ENCODE measurements at regions not wholly inside any gene's neighbourhood (a gene's known extent, or its start where the extent isn't known, plus 50 kb on each side); places are given as distances from the start of the nearest gene placed in this dataset.

DNA sequence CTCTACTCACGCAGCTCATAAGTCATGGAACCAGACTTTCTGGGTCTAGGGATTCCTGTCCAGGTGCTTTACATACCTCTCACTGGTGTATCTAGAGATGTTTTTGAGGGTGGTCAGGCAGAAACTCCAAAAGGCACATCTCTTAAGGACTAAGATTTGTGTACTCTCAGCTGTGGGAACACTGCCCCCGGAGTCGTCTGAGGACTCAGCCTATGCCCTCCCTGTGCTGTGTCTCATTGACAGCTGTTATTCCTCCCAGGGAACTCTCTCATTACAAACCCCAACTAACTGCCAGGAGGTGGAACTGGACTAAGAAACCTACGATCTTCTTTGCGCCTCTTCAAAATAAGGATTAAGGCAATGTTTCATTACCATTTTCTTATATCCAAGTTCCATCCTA, 293.9 kb upstream of the DLGAP1 start:
- intact Hi-C loops (cut with micrococcal nuclease) = no loop called here
- no peaks in the 10 kb centered on the region for H3K27me3 ChIP-seq (ENCODE audit: control insufficient read depth, insufficient read depth, low read length)
- Mint-ChIP-seq H3K9me3 (peaks cover 11 to 16% of the 10 kb centered on the region in 2 donors), H3K4me3 (no peak overlapping the region), H3K4me1 (no peaks in the 10 kb centered on the region), H3K27me3 (ENCODE audit: low read depth in 2 of 2) (no peaks in the 10 kb centered on the region), H3K36me3 (no peaks in the 10 kb centered on the region), H3K27ac (no peak overlapping the region)
- 76% methylated on average over 5 of the region's 5 CpGs for WGBS (ENCODE audit: insufficient coverage)
- H3K4me1 ChIP-seq (ENCODE audit: control insufficient read depth, insufficient read depth, low read length) = no peaks in the 10 kb centered on the region
- H3K4me3 ChIP-seq (ENCODE audit: low read length) = no peak overlapping the region
- peaks cover 4% of the 10 kb centered on the region for H3K9me3 ChIP-seq (ENCODE audit: control insufficient read depth, insufficient read depth, low read length)
- ATAC-seq (no peak), DNase-seq (no peak)
- no peak overlapping the region for H3K27ac ChIP-seq (ENCODE audit: low read length)
- TF ChIP-seq, protein P1, sequence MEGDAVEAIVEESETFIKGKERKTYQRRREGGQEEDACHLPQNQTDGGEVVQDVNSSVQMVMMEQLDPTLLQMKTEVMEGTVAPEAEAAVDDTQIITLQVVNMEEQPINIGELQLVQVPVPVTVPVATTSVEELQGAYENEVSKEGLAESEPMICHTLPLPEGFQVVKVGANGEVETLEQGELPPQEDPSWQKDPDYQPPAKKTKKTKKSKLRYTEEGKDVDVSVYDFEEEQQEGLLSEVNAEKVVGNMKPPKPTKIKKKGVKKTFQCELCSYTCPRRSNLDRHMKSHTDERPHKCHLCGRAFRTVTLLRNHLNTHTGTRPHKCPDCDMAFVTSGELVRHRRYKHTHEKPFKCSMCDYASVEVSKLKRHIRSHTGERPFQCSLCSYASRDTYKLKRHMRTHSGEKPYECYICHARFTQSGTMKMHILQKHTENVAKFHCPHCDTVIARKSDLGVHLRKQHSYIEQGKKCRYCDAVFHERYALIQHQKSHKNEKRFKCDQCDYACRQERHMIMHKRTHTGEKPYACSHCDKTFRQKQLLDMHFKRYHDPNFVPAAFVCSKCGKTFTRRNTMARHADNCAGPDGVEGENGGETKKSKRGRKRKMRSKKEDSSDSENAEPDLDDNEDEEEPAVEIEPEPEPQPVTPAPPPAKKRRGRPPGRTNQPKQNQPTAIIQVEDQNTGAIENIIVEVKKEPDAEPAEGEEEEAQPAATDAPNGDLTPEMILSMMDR (IDR thresholded peaks at IDR 0.05) = no peak
- H3K36me3 ChIP-seq (ENCODE audit: control insufficient read depth, insufficient read depth, low read length) = no peaks in the 10 kb centered on the region

- ATAC-seq = no peak
- H3K27me3 ChIP-seq (ENCODE audit: control insufficient read depth, insufficient read depth, low read length) = no peaks in the 10 kb centered on the region
- TF ChIP-seq, protein P1 (IDR thresholded peaks at IDR 0.05) = no peak
- no peaks in the 10 kb centered on the region for H3K4me1 ChIP-seq (ENCODE audit: control insufficient read depth, insufficient read depth, low read length)
- H3K27ac ChIP-seq (ENCODE audit: low read length) = no peak overlapping the region
- H3K4me1 Mint-ChIP-seq = no peaks in the 10 kb centered on the region
- H3K36me3 ChIP-seq (ENCODE audit: control insufficient read depth, insufficient read depth, low read length) = no peaks in the 10 kb centered on the region
- no peak overlapping the region for H3K4me3 ChIP-seq (ENCODE audit: low read length)
- H3K9me3 ChIP-seq (ENCODE audit: control insufficient read depth, insufficient read depth, low read length) = peaks cover 5% of the 10 kb centered on the region
- intact Hi-C loops (cut with micrococcal nuclease) = no loop called here
- H3K27ac Mint-ChIP-seq = no peak overlapping the region
- peaks cover 14 to 17% of the 10 kb centered on the region in 2 donors for H3K9me3 Mint-ChIP-seq
- peaks cover 3% of the 10 kb centered on the region for H3K36me3 Mint-ChIP-seq
- no peak for DNase-seq
- H3K27me3 Mint-ChIP-seq (ENCODE audit: low read depth in 2 of 2) = no peaks in the 10 kb centered on the region
- H3K4me3 Mint-ChIP-seq = no peak overlapping the region
- 81% methylated on average over 1 of the region's 1 CpG for WGBS (ENCODE audit: insufficient coverage)
Measured at GRCh38 chr18:4734903-4735302, 279.8 kb upstream of the DLGAP1 start.

GRCh38 chr18:4734021-4734420, 278.9 kb upstream of the DLGAP1 start:
- Mint-ChIP-seq H3K9me3 (peaks cover 10 to 16% of the 10 kb centered on the region in 2 donors), H3K36me3 (no peaks in the 10 kb centered on the region), H3K4me1 (no peaks in the 10 kb centered on the region), H3K27me3 (ENCODE audit: low read depth in 2 of 2) (no peaks in the 10 kb centered on the region), H3K4me3 (no peak overlapping the region), H3K27ac (no peak overlapping the region)
- Histone ChIP-seq H3K9me3 (ENCODE audit: control insufficient read depth, insufficient read depth, low read length) (peaks cover 5% of the 10 kb centered on the region), H3K4me3 (ENCODE audit: low read length) (no peak overlapping the region), H3K4me1 (ENCODE audit: control insufficient read depth, insufficient read depth, low read length) (no peaks in the 10 kb centered on the region), H3K27me3 (ENCODE audit: control insufficient read depth, insufficient read depth, low read length) (no peaks in the 10 kb centered on the region), H3K27ac (ENCODE audit: low read length) (no peak overlapping the region), H3K36me3 (ENCODE audit: control insufficient read depth, insufficient read depth, low read length) (no peaks in the 10 kb centered on the region)
- ATAC-seq (no peak), DNase-seq (no peak)
- WGBS (ENCODE audit: insufficient coverage) = 90% methylated on average over 2 of the region's 2 CpGs
- intact Hi-C loops (cut with micrococcal nuclease) = no loop called here
- TF ChIP-seq, protein P1 (IDR thresholded peaks at IDR 0.05) = no peak

DNA sequence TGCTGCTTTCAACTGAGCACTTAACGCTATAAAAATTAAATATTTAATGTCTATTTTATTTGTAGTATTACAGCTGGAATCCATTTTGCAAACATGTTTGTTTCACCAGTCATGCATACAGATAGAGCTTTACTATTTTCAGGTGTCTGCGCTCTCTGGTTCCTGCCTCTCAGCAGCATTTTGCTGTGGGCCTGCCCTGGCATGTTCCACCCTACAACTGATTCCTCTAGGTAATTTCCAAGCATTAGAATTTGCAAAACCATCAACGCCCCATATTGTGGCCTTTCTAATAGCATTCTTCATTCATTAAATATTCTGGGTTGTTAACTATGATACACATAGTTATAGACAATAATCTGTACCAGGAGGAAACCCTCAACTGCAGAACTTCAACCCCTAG, 266.4 kb upstream of the DLGAP1 start:
- DNase-seq (no peak), ATAC-seq (no peak)
- intact Hi-C loops (cut with micrococcal nuclease) = loop anchor here (10.0 kb wide), 1 partner anchor 47 kb away; no protein-coding TSS in a partner anchor
- Histone ChIP-seq H3K4me3 (ENCODE audit: low read length) (no peak overlapping the region), H3K9me3 (ENCODE audit: control insufficient read depth, insufficient read depth, low read length) (no peaks in the 10 kb centered on the region), H3K27me3 (ENCODE audit: control insufficient read depth, insufficient read depth, low read length) (no peaks in the 10 kb centered on the region), H3K4me1 (ENCODE audit: control insufficient read depth, insufficient read depth, low read length) (no peaks in the 10 kb centered on the region), H3K36me3 (ENCODE audit: control insufficient read depth, insufficient read depth, low read length) (no peaks in the 10 kb centered on the region), H3K27ac (ENCODE audit: low read length) (no peak overlapping the region)
- TF ChIP-seq, protein P1 (IDR thresholded peaks at IDR 0.05) = no peak
- Mint-ChIP-seq H3K4me3 (no peak overlapping the region), H3K9me3 (peaks cover 19 to 25% of the 10 kb centered on the region in 2 donors), H3K27me3 (ENCODE audit: low read depth in 2 of 2) (no peaks in the 10 kb centered on the region), H3K27ac (no peak overlapping the region), H3K4me1 (no peaks in the 10 kb centered on the region), H3K36me3 (peaks cover 15% of the 10 kb centered on the region)
- 96% methylated on average over 1 of the region's 3 CpGs for WGBS (ENCODE audit: insufficient coverage)

All from natural killer cell (primary cell).